K562 (cell line): ENCODE measurements at regions not wholly inside any gene's neighbourhood (a gene's known extent, or its start where the extent isn't known, plus 50 kb on each side); places are given as distances from the start of the nearest gene placed in this dataset.

Source experiments
- ATAC-seq: fragments of 200-7000 bp; cut with Tn5 transposase; 3 replicates; pipeline ENCODE4 v1.9.1; 2020; ENCODE audit warnings: moderate library complexity
- BruUV-seq: library from RNA; stranded (reverse); fragments of 400-500 nt; replicated peaks from 2 replicates; lab custom pipeline; 2021; lab: Mats Ljungman, UMichigan
- CTCF ChIA-PET: fragments of 300-600 bp; formaldehyde crosslinking; extraction: SDS; loops from one replicate; lab custom pipeline; 2021; ENCODE audit warnings: low intra/inter-chr PET ratio; lab: Yijun Ruan, JAX
- POLR2A ChIA-PET: fragments of 300-600, 350-650 bp; sonication (Branson Sonifier 250); formaldehyde crosslinking; extraction: SDS; loops from one replicate; lab custom pipeline; 2021; ENCODE audit warnings: antibody characterized with exemption, inconsistent platforms; lab: Yijun Ruan, JAX
- DNase-seq, 4 experiments: peaks; one replicate each; pipeline versions ENCODE4 v3.0.0 to v3.0.0-alpha.2; 2011 to 2018; ENCODE audit warnings: low spot score in 3 of 4, mixed read lengths in 3 of 4; ENCODE audit errors: extremely low read depth in 1 of 4
- FAIRE-seq: peaks from 2 replicates; lab custom pipeline; 2011; peaks lifted over from hg19 to GRCh38; lab: Jason Lieb, UNC
- H2AFZ ChIP-seq: 2 replicates; pipeline ENCODE4 v1.6.0; 2011; ENCODE audit warnings: low read depth, low read length, control low read depth, inconsistent platforms
- H3K27ac ChIP-seq: fragments of 200-600 bp; 3 replicates; pipeline ENCODE4 v1.8.0; 2011; ENCODE audit warnings: low read depth, mild to moderate bottlenecking, control low read depth, inconsistent platforms, low read length, moderate library complexity, mixed read lengths; ENCODE audit errors: extremely low read depth
- H3K27me3 ChIP-seq, 2 experiments: fragments of 300-600 bp in 1 of 2; 2 replicates in 1 of 2; 3 replicates in 1 of 2; pipeline versions ENCODE4 v1.6.0 to v1.8.0; 2011; ENCODE audit warnings: inconsistent platforms in 2 of 2, low read length in 2 of 2, mild to moderate bottlenecking in 1 of 2, mixed read lengths in 1 of 2, moderate library complexity in 1 of 2; ENCODE audit not compliant: control insufficient read depth in 2 of 2, insufficient read depth in 2 of 2
- H3K36me3 ChIP-seq: fragments of 300-600 bp; 3 replicates; pipeline ENCODE4 v1.8.0; 2011; ENCODE audit warnings: mild to moderate bottlenecking, low read length, inconsistent platforms; ENCODE audit not compliant: control insufficient read depth, insufficient read depth
- H3K4me1 ChIP-seq, 2 experiments: fragments of 200-600 bp in 1 of 2; replicated peaks in 1 of 2; 2 replicates in 1 of 2; 3 replicates in 1 of 2; pipeline versions ENCODE4 v1.5.1 to v1.8.0; 2011; ENCODE audit warnings: inconsistent platforms in 2 of 2, low read length in 2 of 2, mild to moderate bottlenecking in 1 of 2, mixed read lengths in 1 of 2, moderate library complexity in 1 of 2; ENCODE audit not compliant: control insufficient read depth in 2 of 2, insufficient read depth in 2 of 2
- H3K4me2 ChIP-seq: 2 replicates; pipeline ENCODE4 v1.6.1; 2011; ENCODE audit warnings: low read length, control low read depth, inconsistent platforms, mixed read lengths; ENCODE audit not compliant: insufficient read depth
- H3K4me3 ChIP-seq: fragments of 200-600 bp; sonication (generic), shearing (Covaris generic); 2 replicates; pipeline ENCODE4 v1.5.1; 2016; ENCODE audit warnings: control low read depth, inconsistent platforms
- H3K79me2 ChIP-seq: fragments of 200-600 bp; 3 replicates; pipeline ENCODE4 v1.8.0; 2011; ENCODE audit warnings: low read length, inconsistent platforms; ENCODE audit not compliant: control insufficient read depth, insufficient read depth
- H3K9ac ChIP-seq, 2 experiments: 2 replicates each; pipeline versions ENCODE4 v1.6.0 to v1.6.1; 2011; ENCODE audit warnings: low read depth in 2 of 2, low read length in 2 of 2, control low read depth in 1 of 2, inconsistent platforms in 1 of 2, mild to moderate bottlenecking in 1 of 2, mixed read lengths in 1 of 2; ENCODE audit not compliant: insufficient read depth in 1 of 2
- H3K9me1 ChIP-seq: one replicate; pipeline ENCODE4 v1.6.0; 2011; ENCODE audit warnings: inconsistent platforms, mild to moderate bottlenecking, low read length, moderate library complexity; ENCODE audit not compliant: control insufficient read depth, insufficient read depth
- H3K9me3 ChIP-seq: replicated peaks from 2 replicates; pipeline ENCODE4 v1.5.1; 2011; ENCODE audit warnings: low read depth, low read length, inconsistent platforms; ENCODE audit not compliant: control insufficient read depth, insufficient read depth
- H4K20me1 ChIP-seq: replicated peaks from 2 replicates; pipeline ENCODE4 v1.6.1; 2011; ENCODE audit warnings: low read length, inconsistent platforms, mixed read lengths; ENCODE audit not compliant: control insufficient read depth, insufficient read depth
- ESRRB ChIP-seq: fragments of 250-450 bp; sonication (Bioruptor Pico); IDR thresholded peaks from 2 replicates; pipeline ENCODE4 v1.5.0; 2020; ENCODE audit warnings: mild to moderate bottlenecking, moderate library complexity, borderline replicate concordance
- HNRNPH1 ChIP-seq: fragments of 200-400 bp; formaldehyde crosslinking; optimal IDR thresholded peaks from 2 replicates; pipeline ENCODE3; 2017; ENCODE audit warnings: low read depth, mild to moderate bottlenecking, low read length, moderate library complexity
- ZNF79 ChIP-seq: fragments of 250-450 bp; sonication (Bioruptor Pico); IDR thresholded peaks from 2 replicates; pipeline ENCODE4 v1.4.0; 2020; ENCODE audit warnings: low read depth, mild to moderate bottlenecking, moderate library complexity
- WGBS: fragments of 100-300 bp; shearing (Covaris generic); methylation state at CpG from one replicate; pipeline ENCODE4 v1.1.6; 2016; ENCODE audit warnings: low coverage, mixed read lengths; ENCODE audit not compliant: insufficient coverage; ENCODE audit errors: missing lambda C conversion rate; 5-methylcytosine and 5-hydroxymethylcytosine counted together
- in situ Hi-C: fragments of 300-500 bp; cut with MboI; formaldehyde crosslinking; loops from 4 replicates; pipeline ENCODE4 v1.15.0; 2018; ENCODE audit warnings: inconsistent platforms, mixed read lengths
- intact Hi-C: fragments of 100-400 bp; cut with micrococcal nuclease; formaldehyde crosslinking; loops from 2 replicates; pipeline ENCODE4 v1.14.2; 2022
- TF ChIP-seq, protein P1 (sequence below): fragments of 450-650 bp; formaldehyde crosslinking; IDR thresholded peaks from 2 replicates; pipeline ENCODE4 v1.4.0; 2020; ENCODE audit warnings: mild to moderate bottlenecking, mixed read lengths

- H3K4me2 ChIP-seq = no peak overlapping the region
- no peak for TF ChIP-seq ZNF79
- TF ChIP-seq ESRRB = no peak
- TF ChIP-seq, protein P1, sequence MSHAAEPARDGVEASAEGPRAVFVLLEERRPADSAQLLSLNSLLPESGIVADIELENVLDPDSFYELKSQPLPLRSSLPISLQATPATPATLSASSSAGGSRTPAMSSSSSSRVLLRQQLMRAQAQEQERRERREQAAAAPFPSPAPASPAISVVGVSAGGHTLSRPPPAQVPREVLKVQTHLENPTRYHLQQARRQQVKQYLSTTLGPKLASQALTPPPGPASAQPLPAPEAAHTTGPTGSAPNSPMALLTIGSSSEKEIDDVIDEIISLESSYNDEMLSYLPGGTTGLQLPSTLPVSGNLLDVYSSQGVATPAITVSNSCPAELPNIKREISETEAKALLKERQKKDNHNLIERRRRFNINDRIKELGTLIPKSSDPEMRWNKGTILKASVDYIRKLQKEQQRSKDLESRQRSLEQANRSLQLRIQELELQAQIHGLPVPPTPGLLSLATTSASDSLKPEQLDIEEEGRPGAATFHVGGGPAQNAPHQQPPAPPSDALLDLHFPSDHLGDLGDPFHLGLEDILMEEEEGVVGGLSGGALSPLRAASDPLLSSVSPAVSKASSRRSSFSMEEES = no peak
- no peak for TF ChIP-seq HNRNPH1
- no peaks in the 10 kb centered on the region for H3K9me1 ChIP-seq
- no peaks in the 10 kb centered on the region for H3K4me1 ChIP-seq
- intact Hi-C loops = no loop called here
- H3K9ac ChIP-seq = no peak overlapping the region
- no peaks in the 10 kb centered on the region for H3K27me3 ChIP-seq
- no peaks in the 10 kb centered on the region for H3K79me2 ChIP-seq
- no peaks in the 10 kb centered on the region for H3K9me3 ChIP-seq
- ATAC-seq (no peak), FAIRE-seq (no peak), DNase-seq (no peak)
- H3K4me3 ChIP-seq = no peak overlapping the region
- no peaks in the 10 kb centered on the region for H3K36me3 ChIP-seq
- no peak overlapping the region for H2AFZ ChIP-seq
- ChIA-PET CTCF (no interaction called here), POLR2A (no interaction called here)
- H3K27ac ChIP-seq = no peak overlapping the region
- in situ Hi-C loops = no loop called here
- no TSS peak for BruUV-seq
- 6% methylated on average over 3 of the region's 3 CpGs for WGBS
- H4K20me1 ChIP-seq = no peaks in the 10 kb centered on the region
These were observed 597.5 kb downstream of the BRINP3 start for GRCh38 chr1:189880135-189880534.
